Anterior cingulate cortex (tissue), 58 donors: ENCODE measurements at regions not wholly inside any gene's neighbourhood (a gene's known extent, or its start where the extent isn't known, plus 50 kb on each side); places are given as distances from the start of the nearest gene placed in this dataset.

Experiments
- DNase-seq, 58 donors: peaks; one replicate each; lab custom pipeline; 2025; lab: John Stamatoyannopoulos, UW

DNA sequence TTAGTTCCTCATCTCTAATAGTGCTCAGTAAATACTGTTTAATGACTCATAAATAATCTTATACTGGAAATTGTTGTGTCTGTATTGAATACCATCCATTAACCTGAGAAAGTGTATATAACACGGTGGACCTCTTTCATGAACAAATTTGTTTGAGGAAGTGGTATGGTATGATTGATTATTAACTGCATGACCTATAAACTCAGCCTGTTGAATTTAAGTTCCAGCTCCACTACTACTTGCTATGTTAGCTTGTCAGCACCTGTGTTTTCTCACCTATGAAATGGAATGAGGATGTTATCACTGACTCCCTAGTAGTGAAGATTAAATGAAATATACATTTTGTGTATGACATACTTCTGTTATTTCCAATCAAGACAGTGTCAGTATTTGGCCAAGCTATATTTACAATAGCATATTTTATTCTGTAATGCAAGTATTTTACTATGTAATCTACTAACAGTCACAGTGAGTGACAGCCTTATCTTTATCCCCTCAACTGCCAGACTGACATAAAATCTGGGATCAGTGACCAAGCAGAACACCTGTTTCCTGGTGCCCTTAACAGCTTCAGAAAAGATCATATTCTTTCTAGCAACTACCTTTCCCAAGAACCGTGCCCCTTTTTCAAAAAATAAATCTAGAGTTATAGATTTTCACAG lies 77.3 kb upstream of the ITGA1 start:
- no peak for DNase-seq

DNA sequence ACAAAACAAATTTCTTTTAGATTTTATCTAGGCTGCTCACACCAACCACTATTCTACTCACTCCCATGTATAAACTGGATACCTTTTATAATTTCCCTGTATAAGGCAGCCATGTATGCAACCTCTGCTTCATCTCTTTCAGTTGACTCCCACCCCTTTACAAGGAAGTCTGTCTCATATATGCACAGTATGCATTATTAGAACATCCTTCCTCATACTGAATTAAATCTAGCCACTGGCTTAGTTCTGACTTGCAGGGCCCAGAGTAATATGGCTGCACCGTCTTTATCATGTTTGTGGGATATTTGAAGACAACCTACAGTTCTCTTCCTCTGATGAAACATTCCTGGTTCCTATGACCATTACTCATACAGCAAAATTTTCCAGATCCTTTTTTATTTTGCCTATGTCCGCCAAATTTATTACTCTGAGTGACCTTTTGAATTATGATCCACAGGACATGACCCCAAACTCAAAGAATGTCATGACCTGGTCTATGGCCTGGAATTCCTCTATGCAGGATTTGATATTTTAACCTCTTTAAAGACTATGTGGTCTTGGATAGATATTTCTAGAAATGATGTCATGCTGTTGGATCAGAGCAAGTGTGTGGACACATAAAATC lies 76.6 kb upstream of the ITGA1 start:
- DNase-seq, result no peak

DNA sequence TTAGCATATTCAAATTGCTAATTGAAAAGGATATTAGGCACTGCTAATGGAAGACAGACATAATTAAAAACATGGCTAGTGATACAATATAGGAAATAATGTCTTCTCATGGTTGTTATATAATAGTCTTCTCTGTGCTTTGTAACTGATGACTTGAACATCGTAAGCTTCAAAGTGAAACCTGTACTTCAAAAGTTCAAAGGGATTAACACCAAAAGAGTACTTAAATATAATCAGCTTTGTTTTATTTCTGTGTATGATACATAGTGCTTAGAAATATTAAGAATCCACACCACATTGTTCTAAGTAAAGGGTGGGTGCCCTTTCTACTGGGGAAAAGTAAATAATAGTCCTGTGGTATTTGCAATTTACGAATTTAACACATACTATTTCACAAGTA lies 75.4 kb upstream of the ITGA1 start:
- DNase-seq, result no peak

- DNase-seq, result no peak
Measured at GRCh38 chr5:52725065-52725746, 62.5 kb upstream of the ITGA1 start.

DNA sequence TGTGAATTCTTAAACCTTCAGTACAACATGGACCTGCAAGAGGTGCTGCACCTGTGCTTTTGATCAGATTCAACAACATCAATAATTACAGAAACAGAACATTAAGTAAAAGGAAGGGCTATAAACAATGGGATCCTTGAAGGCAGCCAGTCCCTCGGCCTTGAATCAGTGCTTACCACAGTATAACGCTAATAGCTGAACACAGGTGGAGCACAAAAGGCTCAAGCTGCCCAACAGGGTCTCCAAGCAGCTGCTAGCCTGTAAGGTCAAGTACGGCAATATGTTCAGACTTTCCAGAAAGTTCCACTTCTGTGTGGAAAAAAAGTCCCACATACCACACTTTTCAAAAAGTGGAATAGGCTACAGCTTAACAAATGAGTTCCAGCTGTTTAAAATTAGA lies 61.9 kb upstream of the ITGA1 start:
- DNase-seq, result no peak

DNA sequence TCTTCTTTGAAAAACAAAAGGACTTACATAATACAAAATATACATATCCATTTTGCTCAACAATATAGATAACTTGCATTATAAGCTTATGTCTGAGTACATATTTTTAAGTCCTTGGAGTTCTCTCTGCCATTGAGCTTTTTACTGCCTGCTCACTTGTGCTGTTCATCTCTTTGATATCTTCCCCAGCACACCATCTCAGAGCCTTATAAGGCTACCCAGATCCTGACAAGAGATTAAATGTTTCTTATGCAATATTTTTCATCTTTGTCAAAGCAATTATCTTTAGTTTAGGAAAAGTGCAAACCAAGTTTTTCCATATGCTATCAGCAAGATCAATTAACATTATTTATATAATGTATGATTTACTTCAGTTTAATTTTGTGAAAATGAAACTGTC lies 60.7 kb upstream of the ITGA1 start:
- DNase-seq, result no peak

DNA sequence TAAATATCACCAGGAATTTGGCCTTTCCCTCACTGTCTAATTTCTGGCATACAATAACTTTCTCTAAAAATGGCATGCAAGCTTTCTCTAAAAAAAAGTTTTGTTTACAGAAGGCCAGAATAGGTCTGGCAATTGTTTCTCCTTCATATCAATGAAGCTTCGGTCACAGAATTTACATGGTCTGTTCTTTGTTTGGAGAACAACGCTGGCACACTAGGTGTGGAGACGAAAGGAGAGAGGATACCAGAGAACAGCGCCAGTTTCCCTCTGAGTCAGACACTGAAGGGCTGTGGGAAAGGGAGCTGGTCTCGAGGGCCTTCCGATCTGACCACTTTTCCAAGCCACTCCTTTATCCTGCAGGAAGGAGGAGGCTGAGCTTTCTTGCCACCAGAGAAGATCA lies 60.1 kb upstream of the ITGA1 start:
- peak in 1 of 58 donors; percentile 0 for DNase-seq

DNA sequence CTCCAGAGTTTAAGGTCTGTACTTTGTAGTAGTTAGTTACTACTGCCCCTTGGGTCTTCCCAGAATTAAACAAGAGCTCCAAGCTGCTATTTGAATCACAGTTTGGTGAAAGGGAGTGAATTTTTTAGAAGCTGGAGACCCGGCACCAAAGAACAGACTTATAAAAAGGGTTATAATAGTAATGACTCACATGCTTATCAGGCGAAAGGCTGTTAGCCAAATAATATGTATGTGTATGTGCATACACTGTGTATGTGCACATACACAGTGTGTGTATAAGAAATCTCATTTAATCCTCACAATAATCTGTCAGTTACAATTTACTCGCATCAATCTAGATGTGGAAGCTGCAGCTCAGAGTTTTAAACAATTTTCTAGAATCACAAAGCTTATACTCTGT lies 59.5 kb upstream of the ITGA1 start:
- DNase-seq, result no peak

DNA sequence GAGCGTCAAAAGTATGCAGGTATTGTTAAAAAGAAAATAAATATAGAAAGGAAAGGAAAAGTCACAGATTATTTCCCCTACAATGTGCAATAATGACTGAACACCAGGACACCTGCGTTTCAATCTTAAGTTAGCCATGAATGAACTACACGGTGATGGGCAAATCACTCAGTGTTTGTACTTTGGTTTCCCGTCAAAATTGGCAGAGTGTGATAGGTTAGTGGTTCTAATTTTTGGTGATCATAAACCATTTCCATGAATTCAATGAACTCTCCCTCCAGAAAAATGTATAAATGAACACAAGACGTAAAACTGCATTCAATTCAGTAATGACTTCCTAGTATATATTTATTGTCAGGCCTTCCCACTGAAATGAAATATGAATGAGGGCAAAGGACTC lies 59.0 kb upstream of the ITGA1 start:
- no peak for DNase-seq

DNA sequence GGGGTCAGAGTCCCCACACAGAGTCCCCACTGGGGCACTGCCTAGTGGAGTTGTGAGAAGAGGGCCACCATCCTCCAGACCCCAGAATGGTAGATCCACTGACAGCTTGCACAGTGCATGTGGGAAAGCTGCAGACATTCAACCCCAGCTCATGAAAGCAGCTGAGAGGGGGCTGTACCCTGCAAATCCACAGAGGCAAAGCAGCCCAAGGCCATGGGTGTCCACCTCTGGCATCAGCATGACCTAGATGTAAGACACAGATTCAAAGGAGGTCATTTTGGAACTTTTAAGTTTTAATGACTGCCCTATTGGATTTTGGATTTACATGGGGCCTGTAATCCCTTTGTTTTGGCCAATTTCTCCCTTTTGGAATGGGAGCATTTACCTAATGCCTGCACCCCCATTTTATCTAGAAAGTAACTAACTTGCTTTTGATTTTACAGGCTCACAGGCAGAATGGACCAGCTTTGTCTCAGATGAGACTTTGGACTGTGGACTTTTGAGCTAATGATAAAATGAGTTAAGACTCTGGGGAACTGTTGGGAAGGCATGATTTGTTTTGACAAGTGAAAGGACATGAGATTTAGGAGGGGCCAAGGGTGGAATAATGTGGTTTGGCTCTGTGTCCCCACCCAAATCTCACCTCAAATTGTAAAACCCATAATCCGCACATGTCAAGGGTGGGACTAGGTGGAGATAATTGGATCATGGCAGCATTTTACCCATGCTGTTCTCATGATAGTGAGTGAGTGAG lies 56.3 kb upstream of the ITGA1 start:
- DNase-seq, result no peak

DNA sequence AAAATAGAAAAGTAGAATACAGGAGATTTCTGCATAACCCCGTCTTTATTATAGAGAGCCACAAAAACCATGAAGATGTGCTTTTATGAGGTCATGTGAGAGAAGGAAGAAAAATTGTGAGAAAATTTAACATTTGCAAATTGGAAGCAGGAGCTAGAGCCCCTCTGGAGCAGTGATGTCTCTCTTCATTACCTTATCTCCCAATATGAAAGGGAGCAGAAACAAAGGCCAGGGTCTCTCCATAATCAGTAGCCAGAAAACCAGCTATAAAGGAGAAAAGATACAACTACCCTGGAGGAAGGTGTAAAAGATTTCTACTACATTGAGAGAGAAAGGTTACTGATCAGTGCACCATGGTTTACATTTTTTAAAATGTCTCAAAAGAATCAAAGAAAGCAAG lies 53.2 kb upstream of the ITGA1 start:
- no peak for DNase-seq

- no peak for DNase-seq
Measured at GRCh38 chr5:52735139-52735538, 52.6 kb upstream of the ITGA1 start.
